ENCODE measurements at regions not wholly inside any gene's neighbourhood (a gene's known extent, or its start where the extent isn't known, plus 50 kb on each side); places are given as distances from the start of the nearest gene placed in this dataset.

- no peak for DNase-seq
- Histone ChIP-seq H3K9me2 (replicated peaks; ENCODE audit: insufficient read depth, low read length) (no peaks in the 10 kb centered on the region), H2AFZ (ENCODE audit: low read length) (no peak overlapping the region), H3K27me3 (replicated peaks; ENCODE audit: insufficient read depth, low read length) (no peaks in the 10 kb centered on the region), H3F3A (ENCODE audit: insufficient read depth, low read length) (no peaks in the 10 kb centered on the region), H3K36me3 (replicated peaks; ENCODE audit: insufficient read depth, low read length) (no peaks in the 10 kb centered on the region), H3K4me3 (ENCODE audit: low read length) (no peak overlapping the region), H4K20me1 (ENCODE audit: insufficient read depth, low read length) (no peaks in the 10 kb centered on the region), H3K4me2 (ENCODE audit: low read depth, low read length) (no peak overlapping the region), H3K9me3 (replicated peaks; ENCODE audit: insufficient read depth, low read length) (no peaks in the 10 kb centered on the region), H3K9ac (ENCODE audit: low read length) (no peak overlapping the region), H3K79me2 (ENCODE audit: low read length) (no peaks in the 10 kb centered on the region), H3K4me1 (ENCODE audit: low read length) (no peaks in the 10 kb centered on the region), H3K27ac (ENCODE audit: low read length) (no peak overlapping the region)
- no peak for TF ChIP-seq CTCF (IDR thresholded peaks at IDR 0.05; ENCODE audit: low read length)
- TF ChIP-seq EZH2phosphoT487 (IDR thresholded peaks at IDR 0.05; ENCODE audit: low read length), result no peak
- no peak for TF ChIP-seq EZH2 (optimal IDR thresholded peaks at IDR 0.05; ENCODE audit: low read depth, low read length)
These were observed 119.5 kb upstream of the WSCD2 start for GRCh38 chr12:108009442-108010070.

- H3K4me3 ChIP-seq (ENCODE audit: low read length), result no peak overlapping the region
- TF ChIP-seq CTCF (IDR thresholded peaks at IDR 0.05; ENCODE audit: low read length) (no peak), EZH2phosphoT487 (IDR thresholded peaks at IDR 0.05; ENCODE audit: low read length) (no peak), EZH2 (optimal IDR thresholded peaks at IDR 0.05; ENCODE audit: low read depth, low read length) (no peak)
- H3K27me3 ChIP-seq (replicated peaks; ENCODE audit: insufficient read depth, low read length), result no peaks in the 10 kb centered on the region
- H3K4me1 ChIP-seq (ENCODE audit: low read length), result no peaks in the 10 kb centered on the region
- H3F3A ChIP-seq (ENCODE audit: insufficient read depth, low read length), result no peaks in the 10 kb centered on the region
- H3K9me2 ChIP-seq (replicated peaks; ENCODE audit: insufficient read depth, low read length), result no peaks in the 10 kb centered on the region
- no peak for DNase-seq
- no peaks in the 10 kb centered on the region for H4K20me1 ChIP-seq (ENCODE audit: insufficient read depth, low read length)
- no peak overlapping the region for H2AFZ ChIP-seq (ENCODE audit: low read length)
- H3K9me3 ChIP-seq (replicated peaks; ENCODE audit: insufficient read depth, low read length), result no peaks in the 10 kb centered on the region
- no peaks in the 10 kb centered on the region for H3K36me3 ChIP-seq (replicated peaks; ENCODE audit: insufficient read depth, low read length)
- no peak overlapping the region for H3K9ac ChIP-seq (ENCODE audit: low read length)
- no peak overlapping the region for H3K4me2 ChIP-seq (ENCODE audit: low read depth, low read length)
- no peaks in the 10 kb centered on the region for H3K79me2 ChIP-seq (ENCODE audit: low read length)
- no peak overlapping the region for H3K27ac ChIP-seq (ENCODE audit: low read length)
These were observed 113.0 kb upstream of the WSCD2 start for GRCh38 chr12:108016022-108016564.

GRCh38 chr12:108017472-108018057, 111.5 kb upstream of the WSCD2 start:
- Histone ChIP-seq H3K4me1 (ENCODE audit: low read length) (no peaks in the 10 kb centered on the region), H3K9me3 (replicated peaks; ENCODE audit: insufficient read depth, low read length) (no peaks in the 10 kb centered on the region), H2AFZ (ENCODE audit: low read length) (no peak overlapping the region), H4K20me1 (ENCODE audit: insufficient read depth, low read length) (no peaks in the 10 kb centered on the region), H3K9ac (ENCODE audit: low read length) (no peak overlapping the region), H3K4me3 (ENCODE audit: low read length) (no peak overlapping the region), H3K27ac (ENCODE audit: low read length) (no peak overlapping the region), H3F3A (ENCODE audit: insufficient read depth, low read length) (no peaks in the 10 kb centered on the region), H3K9me2 (replicated peaks; ENCODE audit: insufficient read depth, low read length) (no peaks in the 10 kb centered on the region), H3K27me3 (replicated peaks; ENCODE audit: insufficient read depth, low read length) (no peaks in the 10 kb centered on the region), H3K4me2 (ENCODE audit: low read depth, low read length) (no peak overlapping the region), H3K79me2 (ENCODE audit: low read length) (no peaks in the 10 kb centered on the region), H3K36me3 (replicated peaks; ENCODE audit: insufficient read depth, low read length) (no peaks in the 10 kb centered on the region)
- no peak for DNase-seq
- TF ChIP-seq EZH2 (optimal IDR thresholded peaks at IDR 0.05; ENCODE audit: low read depth, low read length), result no peak
- TF ChIP-seq EZH2phosphoT487 (IDR thresholded peaks at IDR 0.05; ENCODE audit: low read length), result no peak
- TF ChIP-seq CTCF (IDR thresholded peaks at IDR 0.05; ENCODE audit: low read length), result no peak
